GM12874 (cell line): ENCODE measurements at regions not wholly inside any gene's neighbourhood (a gene's known extent, or its start where the extent isn't known, plus 50 kb on each side); places are given as distances from the start of the nearest gene placed in this dataset.

Source experiments
- TF ChIP-seq, protein P1 (sequence below): IDR thresholded peaks from 2 replicates; pipeline ENCODE4 v1.5.1; 2011; ENCODE audit warnings: low read depth, mild to moderate bottlenecking, control low read depth, low read length, moderate library complexity; ENCODE audit not compliant: insufficient read depth

DNA sequence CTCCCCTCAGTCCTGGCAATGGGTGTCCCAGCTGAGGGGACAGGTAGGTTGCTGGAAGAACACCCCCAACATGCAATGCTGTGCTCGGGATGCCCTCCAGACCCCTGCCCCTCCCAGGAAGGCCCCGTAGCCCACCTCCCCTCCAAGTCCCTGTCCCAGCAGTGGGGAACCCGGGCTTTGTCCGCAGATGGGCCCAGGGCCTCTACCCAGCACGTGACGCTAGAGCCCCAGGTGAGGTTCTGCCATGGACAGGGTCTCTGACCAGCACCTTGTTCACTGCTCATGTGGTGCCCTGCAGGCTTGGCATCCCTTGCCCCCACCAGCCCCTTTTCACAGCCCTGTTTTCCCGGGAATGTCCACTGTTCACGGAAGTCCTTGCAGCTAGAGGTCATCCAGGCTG, 220.0 kb upstream of the SGCG start:
- TF ChIP-seq, protein P1, sequence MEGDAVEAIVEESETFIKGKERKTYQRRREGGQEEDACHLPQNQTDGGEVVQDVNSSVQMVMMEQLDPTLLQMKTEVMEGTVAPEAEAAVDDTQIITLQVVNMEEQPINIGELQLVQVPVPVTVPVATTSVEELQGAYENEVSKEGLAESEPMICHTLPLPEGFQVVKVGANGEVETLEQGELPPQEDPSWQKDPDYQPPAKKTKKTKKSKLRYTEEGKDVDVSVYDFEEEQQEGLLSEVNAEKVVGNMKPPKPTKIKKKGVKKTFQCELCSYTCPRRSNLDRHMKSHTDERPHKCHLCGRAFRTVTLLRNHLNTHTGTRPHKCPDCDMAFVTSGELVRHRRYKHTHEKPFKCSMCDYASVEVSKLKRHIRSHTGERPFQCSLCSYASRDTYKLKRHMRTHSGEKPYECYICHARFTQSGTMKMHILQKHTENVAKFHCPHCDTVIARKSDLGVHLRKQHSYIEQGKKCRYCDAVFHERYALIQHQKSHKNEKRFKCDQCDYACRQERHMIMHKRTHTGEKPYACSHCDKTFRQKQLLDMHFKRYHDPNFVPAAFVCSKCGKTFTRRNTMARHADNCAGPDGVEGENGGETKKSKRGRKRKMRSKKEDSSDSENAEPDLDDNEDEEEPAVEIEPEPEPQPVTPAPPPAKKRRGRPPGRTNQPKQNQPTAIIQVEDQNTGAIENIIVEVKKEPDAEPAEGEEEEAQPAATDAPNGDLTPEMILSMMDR = no peak

DNA sequence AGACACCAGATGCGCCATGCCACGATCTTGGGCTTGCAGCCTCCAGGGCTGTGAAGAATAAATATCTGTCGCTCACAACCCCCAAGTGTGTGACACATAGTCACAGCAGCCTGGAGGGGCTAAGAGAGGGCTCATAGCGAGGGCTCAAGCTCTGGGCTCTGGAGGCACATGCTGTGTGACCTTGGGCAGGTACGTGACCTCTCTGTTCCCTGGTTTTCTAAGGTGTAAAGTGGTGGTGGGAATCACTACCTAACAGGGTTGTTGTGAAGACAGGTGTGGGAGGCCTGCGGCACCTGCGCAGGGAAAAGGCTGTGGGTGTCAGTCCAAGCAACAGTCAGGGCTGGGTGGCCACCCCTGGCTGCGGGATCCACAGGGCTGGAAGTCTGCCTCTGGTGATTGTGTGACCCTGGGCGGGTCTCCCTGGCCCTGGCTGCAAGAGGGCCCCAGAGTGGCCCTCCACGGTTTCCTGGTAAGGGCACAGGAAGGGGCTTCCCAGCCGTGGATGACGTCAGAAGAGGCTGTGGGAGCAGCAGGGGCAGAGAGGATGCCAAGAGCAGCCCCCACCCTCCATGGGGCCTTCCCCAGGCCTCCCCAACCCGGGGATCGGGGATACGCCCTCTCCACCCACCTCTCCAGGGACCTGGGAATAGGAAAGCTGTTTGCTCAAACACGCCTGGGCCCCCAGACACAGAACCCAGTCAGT, 218.8 kb upstream of the SGCG start:
- TF ChIP-seq, protein P1 = no peak

DNA sequence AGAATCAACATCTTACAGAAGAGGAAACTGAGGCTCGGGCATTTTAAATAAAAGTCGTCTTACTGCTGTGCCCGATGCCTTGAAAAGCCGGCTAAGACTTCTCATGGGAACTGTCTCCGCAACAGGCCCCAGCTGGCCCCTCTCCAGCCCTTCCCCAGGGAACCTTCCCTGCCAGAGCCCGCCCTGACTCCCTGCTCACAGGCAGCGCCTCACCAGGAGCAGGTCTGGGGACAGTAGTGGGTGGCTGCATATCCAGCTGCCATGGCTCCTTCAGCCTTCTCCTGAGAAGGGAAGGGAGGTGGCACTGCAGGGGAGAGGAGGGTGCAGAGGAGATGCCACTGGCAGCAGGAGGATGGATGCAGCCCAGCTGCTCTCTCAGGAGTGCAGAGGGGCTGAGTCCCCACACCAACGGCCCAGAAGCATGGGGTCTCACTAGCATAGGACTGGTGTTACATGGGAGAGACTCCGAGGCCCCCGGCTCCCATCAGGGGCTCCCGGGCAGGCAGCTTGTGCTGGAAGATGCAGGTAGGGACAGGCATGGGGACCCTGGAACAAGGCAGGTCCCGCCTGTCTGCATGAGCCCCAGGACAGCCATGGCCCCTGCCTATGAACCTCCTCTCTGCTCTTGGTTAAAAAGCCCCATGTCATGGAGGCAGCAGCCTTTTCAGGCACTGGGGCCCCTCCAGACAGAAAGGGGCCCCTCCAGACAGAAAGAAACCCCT, 216.4 kb upstream of the SGCG start:
- TF ChIP-seq, protein P1 = no peak

DNA sequence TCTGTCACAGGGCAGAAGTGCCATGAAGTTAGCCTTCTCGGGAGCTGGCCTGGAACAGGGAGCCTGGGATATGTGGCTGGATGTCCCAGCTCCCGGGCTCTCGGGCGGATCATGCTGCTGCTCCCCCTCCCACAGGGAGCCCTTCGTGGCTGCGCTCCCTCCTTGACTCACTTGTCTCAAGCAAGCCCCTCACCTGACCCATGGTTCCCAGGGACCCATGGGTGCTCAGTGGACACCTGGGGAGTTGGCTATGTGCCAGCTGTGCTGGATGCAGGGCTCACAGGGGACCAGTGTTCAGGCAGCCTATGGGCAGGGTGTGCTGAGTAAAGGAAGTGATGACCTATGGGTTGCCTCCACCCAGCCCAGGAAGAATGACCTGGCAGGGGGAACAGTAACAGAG, 213.1 kb upstream of the SGCG start:
- TF ChIP-seq, protein P1 = no peak

DNA sequence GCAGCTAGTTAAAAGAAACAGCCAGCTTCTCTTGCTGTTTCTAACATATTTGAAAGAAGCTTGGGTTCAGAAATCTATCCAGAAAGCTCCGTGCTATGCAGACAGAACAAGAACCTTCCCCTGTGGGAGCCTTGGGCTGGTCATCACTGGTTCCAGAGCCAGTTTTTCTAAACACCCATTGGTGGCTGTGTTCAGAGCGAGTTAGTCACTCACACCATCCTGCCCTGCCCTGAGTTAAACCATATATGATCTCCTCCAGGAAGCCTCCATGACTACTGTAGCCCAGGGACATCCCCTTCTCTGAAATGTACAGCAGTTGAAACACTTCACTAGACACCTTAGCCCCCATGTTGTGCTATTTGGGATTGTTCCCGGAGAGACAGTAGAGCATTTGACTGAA, 200.8 kb upstream of the SGCG start:
- TF ChIP-seq, protein P1 = no peak

DNA sequence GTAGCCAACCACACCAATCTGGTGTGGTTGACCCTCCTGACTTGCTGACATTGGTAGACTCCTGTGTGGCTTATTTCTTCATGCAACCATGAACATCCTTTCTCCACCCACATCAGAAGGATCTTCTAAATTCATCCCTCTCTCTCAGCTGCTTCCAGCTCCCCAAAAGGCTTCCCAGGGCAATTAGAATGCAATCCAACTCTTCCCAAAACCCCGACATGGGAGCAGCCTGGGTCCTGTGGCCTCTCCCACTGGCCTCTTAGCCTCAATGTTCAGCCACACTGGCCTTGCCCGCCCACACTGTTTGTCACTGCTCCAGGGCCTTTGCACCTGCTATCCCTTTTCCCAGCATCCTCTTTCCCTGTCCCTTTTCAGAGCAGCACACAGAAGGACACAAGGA, 199.8 kb upstream of the SGCG start:
- TF ChIP-seq, protein P1 = no peak

DNA sequence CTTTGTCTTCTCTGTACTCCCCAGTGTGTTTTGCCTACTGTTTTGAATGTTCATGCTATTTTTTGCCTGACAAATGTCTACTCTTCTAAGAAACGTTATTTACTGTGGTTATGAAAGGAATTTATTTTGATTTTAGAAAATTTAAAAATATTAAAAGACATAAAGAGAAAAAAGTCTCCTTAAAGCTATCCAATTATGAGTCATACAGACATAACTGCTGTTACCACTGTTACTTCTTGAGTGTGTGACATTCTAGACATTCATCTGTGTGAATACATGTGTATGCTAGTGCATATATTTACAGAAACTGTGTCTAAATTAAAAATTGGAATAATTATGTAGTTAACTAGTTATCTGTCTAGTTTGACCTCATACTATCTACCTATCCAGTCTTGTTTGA, 187.6 kb upstream of the SGCG start:
- TF ChIP-seq, protein P1 = no peak
